Kidney glomerular epithelial cell (primary cell): ENCODE measurements at regions not wholly inside any gene's neighbourhood (a gene's known extent, or its start where the extent isn't known, plus 50 kb on each side); places are given as distances from the start of the nearest gene placed in this dataset.

Experiments
- DNase-seq: peaks from one replicate; lab custom pipeline; 2025; lab: John Stamatoyannopoulos, UW

DNA sequence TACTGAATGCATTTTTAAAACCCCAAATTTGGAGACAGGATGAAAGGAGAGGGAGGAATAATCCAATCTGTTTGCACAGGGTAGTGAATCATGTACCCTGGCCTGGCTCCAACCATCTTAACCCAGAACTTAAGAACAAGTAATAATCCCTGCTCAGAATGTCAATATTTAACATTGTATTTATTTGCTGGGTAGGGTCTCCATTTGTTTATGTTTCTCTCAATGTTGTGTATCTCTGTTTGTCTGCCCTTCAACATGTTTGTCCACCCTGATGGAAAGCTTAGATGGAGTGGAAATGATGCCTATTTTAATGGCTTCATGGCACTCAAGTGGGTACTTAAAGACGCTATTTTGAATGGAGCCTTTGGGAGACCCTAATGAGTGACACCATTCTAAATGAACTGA, 54.4 kb upstream of the CDC42BPA start:
- no peak for DNase-seq

- no peak for DNase-seq
These were observed 52.4 kb upstream of the CDC42BPA start for GRCh38 chr1:227370533-227371254.

- DNase-seq = no peak
These were observed 50.9 kb upstream of the CDC42BPA start for GRCh38 chr1:227369102-227369760.
